ENCODE measurements at regions not wholly inside any gene's neighbourhood (a gene's known extent, or its start where the extent isn't known, plus 50 kb on each side); places are given as distances from the start of the nearest gene placed in this dataset.

- no peak overlapping the region for H3K4me3 Mint-ChIP-seq
- no peaks in the 10 kb centered on the region for H3K36me3 Mint-ChIP-seq
- TF ChIP-seq CTCF (conservative IDR thresholded peaks at IDR 0.05): no peak
- no peak overlapping the region for H3K27ac Mint-ChIP-seq
- peaks cover 12% of the 10 kb centered on the region for H3K27me3 Mint-ChIP-seq
- DNase-seq (ENCODE audit: extremely low spot score, unreplicated experiment): no peak
- peaks cover 3% of the 10 kb centered on the region for H3K9me3 Mint-ChIP-seq
- no peaks in the 10 kb centered on the region for H3K4me1 Mint-ChIP-seq (ENCODE audit: unreplicated experiment)
These were observed 78.2 kb upstream of the COL5A1 start for GRCh38 chr9:134563397-134563796.

- no peak for DNase-seq (ENCODE audit: extremely low spot score, unreplicated experiment)
- H3K36me3 Mint-ChIP-seq: no peaks in the 10 kb centered on the region
- no peak overlapping the region for H3K4me3 Mint-ChIP-seq
- H3K27me3 Mint-ChIP-seq: peaks cover 12% of the 10 kb centered on the region
- H3K27ac Mint-ChIP-seq: no peak overlapping the region
- H3K4me1 Mint-ChIP-seq (ENCODE audit: unreplicated experiment): no peaks in the 10 kb centered on the region
- H3K9me3 Mint-ChIP-seq: peaks cover 3% of the 10 kb centered on the region
- no peak for TF ChIP-seq CTCF (conservative IDR thresholded peaks at IDR 0.05)
These were observed 77.0 kb upstream of the COL5A1 start for GRCh38 chr9:134564431-134565170.

- H3K4me1 Mint-ChIP-seq (ENCODE audit: unreplicated experiment): peaks cover 3% of the 10 kb centered on the region
- TF ChIP-seq CTCF (conservative IDR thresholded peaks at IDR 0.05): no peak
- no peak overlapping the region for H3K4me3 Mint-ChIP-seq
- no peak for DNase-seq (ENCODE audit: extremely low spot score, unreplicated experiment)
- H3K36me3 Mint-ChIP-seq: no peaks in the 10 kb centered on the region
- no peak overlapping the region for H3K27ac Mint-ChIP-seq
- peaks cover 12% of the 10 kb centered on the region for H3K27me3 Mint-ChIP-seq
- peaks cover 3% of the 10 kb centered on the region for H3K9me3 Mint-ChIP-seq
These were observed 76.2 kb upstream of the COL5A1 start for GRCh38 chr9:134565316-134565915.

GRCh38 chr9:134566196-134566847, 75.3 kb upstream of the COL5A1 start:
- Mint-ChIP-seq H3K27me3 (peaks cover 12% of the 10 kb centered on the region), H3K4me1 (ENCODE audit: unreplicated experiment) (peaks cover 5% of the 10 kb centered on the region), H3K4me3 (no peak overlapping the region), H3K9me3 (peaks cover 3% of the 10 kb centered on the region), H3K27ac (no peak overlapping the region), H3K36me3 (no peaks in the 10 kb centered on the region)
- DNase-seq (ENCODE audit: extremely low spot score, unreplicated experiment): peak; percentile 48
- TF ChIP-seq CTCF (conservative IDR thresholded peaks at IDR 0.05): no peak

GRCh38 chr9:134566936-134567335, 74.7 kb upstream of the COL5A1 start:
- no peak overlapping the region for H3K4me3 Mint-ChIP-seq
- H3K9me3 Mint-ChIP-seq: peaks cover 4% of the 10 kb centered on the region
- H3K36me3 Mint-ChIP-seq: no peaks in the 10 kb centered on the region
- TF ChIP-seq CTCF (conservative IDR thresholded peaks at IDR 0.05): no peak
- H3K4me1 Mint-ChIP-seq (ENCODE audit: unreplicated experiment): peaks cover 7% of the 10 kb centered on the region
- peaks cover 10% of the 10 kb centered on the region for H3K27me3 Mint-ChIP-seq
- no peak overlapping the region for H3K27ac Mint-ChIP-seq
- DNase-seq (ENCODE audit: extremely low spot score, unreplicated experiment): no peak
